Breast epithelium (tissue), 3 donors: ENCODE measurements at regions not wholly inside any gene's neighbourhood (a gene's known extent, or its start where the extent isn't known, plus 50 kb on each side); places are given as distances from the start of the nearest gene placed in this dataset.

Experiments used
- POLR2A ChIP-seq: fragments of 450-650 bp; IDR thresholded peaks from one replicate; pipeline ENCODE4 v1.6.1; 2016; ENCODE audit warnings: antibody characterized with exemption, mild to moderate bottlenecking, moderate library complexity
- POLR2AphosphoS5 ChIP-seq, 3 donors: sonication (generic); formaldehyde crosslinking; IDR thresholded peaks; one replicate each; pipeline ENCODE4 v1.6.1; 2017; ENCODE audit warnings: antibody characterized with exemption in 3 of 3
- TF ChIP-seq, protein P1 (sequence below), 3 donors: fragments of 450-650 bp; IDR thresholded peaks; one replicate each; pipeline ENCODE4 v1.5.1; 2016 to 2017; ENCODE audit warnings: antibody characterized with exemption in 3 of 3, mild to moderate bottlenecking in 3 of 3, moderate library complexity in 3 of 3

DNA sequence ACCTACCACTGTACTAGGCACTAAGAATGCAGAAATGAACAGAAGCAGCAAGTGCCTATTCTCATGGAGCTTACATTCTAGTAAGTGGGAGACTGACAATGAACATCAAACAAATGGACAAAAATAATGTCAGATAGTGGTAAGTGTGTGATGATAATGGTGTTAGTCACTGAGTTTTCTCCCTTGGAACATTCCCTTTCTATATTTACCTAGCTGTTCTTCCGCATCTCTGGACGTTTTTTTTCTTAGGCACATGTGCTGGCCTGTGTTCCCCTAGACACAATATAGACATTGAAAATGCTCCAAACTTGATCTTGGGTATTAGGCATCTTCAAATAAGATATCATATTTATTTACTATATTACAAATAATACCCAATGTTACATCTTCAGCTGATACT lies 218.1 kb upstream of the GJE1 start:
- TF ChIP-seq, protein P1, sequence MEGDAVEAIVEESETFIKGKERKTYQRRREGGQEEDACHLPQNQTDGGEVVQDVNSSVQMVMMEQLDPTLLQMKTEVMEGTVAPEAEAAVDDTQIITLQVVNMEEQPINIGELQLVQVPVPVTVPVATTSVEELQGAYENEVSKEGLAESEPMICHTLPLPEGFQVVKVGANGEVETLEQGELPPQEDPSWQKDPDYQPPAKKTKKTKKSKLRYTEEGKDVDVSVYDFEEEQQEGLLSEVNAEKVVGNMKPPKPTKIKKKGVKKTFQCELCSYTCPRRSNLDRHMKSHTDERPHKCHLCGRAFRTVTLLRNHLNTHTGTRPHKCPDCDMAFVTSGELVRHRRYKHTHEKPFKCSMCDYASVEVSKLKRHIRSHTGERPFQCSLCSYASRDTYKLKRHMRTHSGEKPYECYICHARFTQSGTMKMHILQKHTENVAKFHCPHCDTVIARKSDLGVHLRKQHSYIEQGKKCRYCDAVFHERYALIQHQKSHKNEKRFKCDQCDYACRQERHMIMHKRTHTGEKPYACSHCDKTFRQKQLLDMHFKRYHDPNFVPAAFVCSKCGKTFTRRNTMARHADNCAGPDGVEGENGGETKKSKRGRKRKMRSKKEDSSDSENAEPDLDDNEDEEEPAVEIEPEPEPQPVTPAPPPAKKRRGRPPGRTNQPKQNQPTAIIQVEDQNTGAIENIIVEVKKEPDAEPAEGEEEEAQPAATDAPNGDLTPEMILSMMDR (IDR thresholded peaks at IDR 0.05), result no peak
- TF ChIP-seq POLR2A (no peak), POLR2AphosphoS5 (IDR thresholded peaks at IDR 0.05) (no peak)
